GM18508 (cell line): ENCODE measurements at regions not wholly inside any gene's neighbourhood (a gene's known extent, or its start where the extent isn't known, plus 50 kb on each side); places are given as distances from the start of the nearest gene placed in this dataset.

ENCODE experiments used
- ATAC-seq: cut with Tn5 transposase; IDR thresholded peaks from one replicate; pipeline ENCODE4 v1.9.1; 2021; ENCODE audit warnings: moderate number of reproducible peaks; ENCODE audit not compliant: insufficient read depth, unreplicated experiment

GRCh38 chr20:11660673-11661072, 257.0 kb upstream of the BTBD3 start:
- ATAC-seq: no peak

GRCh38 chr20:11671015-11671511, 246.6 kb upstream of the BTBD3 start:
- ATAC-seq: no peak

GRCh38 chr20:11672959-11673358, 244.7 kb upstream of the BTBD3 start:
- no peak for ATAC-seq

GRCh38 chr20:11675920-11676629, 241.6 kb upstream of the BTBD3 start:
- no peak for ATAC-seq

- ATAC-seq: no peak
These were observed 240.9 kb upstream of the BTBD3 start for GRCh38 chr20:11676630-11677287.

- no peak for ATAC-seq
These were observed 240.3 kb upstream of the BTBD3 start for GRCh38 chr20:11677428-11677827.

- no peak for ATAC-seq
These were observed 239.9 kb upstream of the BTBD3 start for GRCh38 chr20:11677836-11678235.

GRCh38 chr20:11682285-11682684, 235.4 kb upstream of the BTBD3 start:
- ATAC-seq: no peak

- ATAC-seq: no peak
These were observed 231.5 kb upstream of the BTBD3 start for GRCh38 chr20:11686195-11686594.

- no peak for ATAC-seq
These were observed 230.7 kb upstream of the BTBD3 start for GRCh38 chr20:11686820-11687543.

- ATAC-seq: no peak
These were observed 230.0 kb upstream of the BTBD3 start for GRCh38 chr20:11687546-11688292.

GRCh38 chr20:11689262-11689661, 228.4 kb upstream of the BTBD3 start:
- no peak for ATAC-seq

GRCh38 chr20:11691766-11692165, 225.9 kb upstream of the BTBD3 start:
- no peak for ATAC-seq

- no peak for ATAC-seq
These were observed 225.1 kb upstream of the BTBD3 start for GRCh38 chr20:11692567-11692966.

- no peak for ATAC-seq
These were observed 223.2 kb upstream of the BTBD3 start for GRCh38 chr20:11694467-11694866.

GRCh38 chr20:11697055-11697454, 220.6 kb upstream of the BTBD3 start:
- ATAC-seq: no peak

GRCh38 chr20:11697646-11698045, 220.0 kb upstream of the BTBD3 start:
- ATAC-seq: no peak

- ATAC-seq: no peak
These were observed 219.6 kb upstream of the BTBD3 start for GRCh38 chr20:11698124-11698523.

GRCh38 chr20:11700831-11701230, 216.9 kb upstream of the BTBD3 start:
- ATAC-seq: no peak

- ATAC-seq: no peak
These were observed 214.8 kb upstream of the BTBD3 start for GRCh38 chr20:11702721-11703518.
